ENCODE measurements at regions not wholly inside any gene's neighbourhood (a gene's known extent, or its start where the extent isn't known, plus 50 kb on each side); places are given as distances from the start of the nearest gene placed in this dataset.

- peak overlapping the region in 1 of 4 donors; percentile 37 for H3K27ac ChIP-seq
- DNase-seq = no peak
- H3K4me3 ChIP-seq = no peak overlapping the region
- intact Hi-C loops (cut with DNase I) = no loop called here
- TF ChIP-seq EP300 (IDR thresholded peaks at IDR 0.05) (no peak), POLR2A (IDR thresholded peaks at IDR 0.05) (no peak), CTCF (IDR thresholded peaks at IDR 0.05) (no peak), POLR2AphosphoS5 (IDR thresholded peaks at IDR 0.05) (no peak)
- H3K36me3 ChIP-seq = no peaks in the 10 kb centered on the region
- H3K27me3 ChIP-seq = no peaks in the 10 kb centered on the region
- H3K9me3 ChIP-seq = no peaks in the 10 kb centered on the region
- 88 to 89% methylated on average over 1 of the region's 1 CpG for WGBS, 2 donors
- no peaks in the 10 kb centered on the region for H3K4me1 ChIP-seq
These were observed 70.6 kb upstream of the GORAB start for GRCh38 chr1:170461291-170461747.

GRCh38 chr1:170461762-170462384 lies 70.1 kb upstream of the GORAB start:
- WGBS, 2 donors = 72 to 90% methylated on average over 4 of the region's 4 CpGs
- no peaks in the 10 kb centered on the region for H3K9me3 ChIP-seq
- H3K36me3 ChIP-seq = no peaks in the 10 kb centered on the region
- H3K27ac ChIP-seq = peak overlapping the region in 1 of 4 donors; percentile 37
- H3K4me1 ChIP-seq = no peaks in the 10 kb centered on the region
- intact Hi-C loops (cut with DNase I) = no loop called here
- no peak overlapping the region for H3K4me3 ChIP-seq
- no peaks in the 10 kb centered on the region for H3K27me3 ChIP-seq
- no peak for TF ChIP-seq POLR2A (IDR thresholded peaks at IDR 0.05)
- TF ChIP-seq CTCF (IDR thresholded peaks at IDR 0.05) = no peak
- TF ChIP-seq EP300 (IDR thresholded peaks at IDR 0.05) = no peak
- TF ChIP-seq POLR2AphosphoS5 (IDR thresholded peaks at IDR 0.05) = peak in 1 of 4 donors; percentile 6
- no peak for DNase-seq

GRCh38 chr1:170470121-170470520 lies 61.8 kb upstream of the GORAB start:
- H3K4me1 ChIP-seq = no peaks in the 10 kb centered on the region
- H3K27ac ChIP-seq = no peak overlapping the region
- no peak for DNase-seq
- TF ChIP-seq POLR2AphosphoS5 (IDR thresholded peaks at IDR 0.05) (no peak), CTCF (IDR thresholded peaks at IDR 0.05) (no peak), POLR2A (IDR thresholded peaks at IDR 0.05) (no peak), EP300 (IDR thresholded peaks at IDR 0.05) (no peak)
- H3K27me3 ChIP-seq = no peaks in the 10 kb centered on the region
- no peaks in the 10 kb centered on the region for H3K9me3 ChIP-seq
- no peaks in the 10 kb centered on the region for H3K36me3 ChIP-seq
- intact Hi-C loops (cut with DNase I) = no loop called here
- no peak overlapping the region for H3K4me3 ChIP-seq
- WGBS, 2 donors = 35 to 68% methylated on average over 1 of the region's 1 CpG

- H3K4me1 ChIP-seq = no peaks in the 10 kb centered on the region
- WGBS, 2 donors = 37 to 58% methylated on average over 1 of the region's 1 CpG
- H3K9me3 ChIP-seq = no peaks in the 10 kb centered on the region
- peak overlapping the region in 1 of 4 donors; percentile 10 for H3K27ac ChIP-seq
- H3K36me3 ChIP-seq = no peaks in the 10 kb centered on the region
- H3K4me3 ChIP-seq = no peak overlapping the region
- TF ChIP-seq CTCF (IDR thresholded peaks at IDR 0.05) (no peak), POLR2AphosphoS5 (IDR thresholded peaks at IDR 0.05) (no peak), EP300 (IDR thresholded peaks at IDR 0.05) (no peak), POLR2A (IDR thresholded peaks at IDR 0.05) (no peak)
- no peaks in the 10 kb centered on the region for H3K27me3 ChIP-seq
- DNase-seq = no peak
- intact Hi-C loops (cut with DNase I) = no loop called here
These were observed 60.4 kb upstream of the GORAB start for GRCh38 chr1:170471398-170472053.
